NOMO-1 treated with dmso at 0.1 percent for 144 hours (cell line): ENCODE measurements at regions not wholly inside any gene's neighbourhood (a gene's known extent, or its start where the extent isn't known, plus 50 kb on each side); places are given as distances from the start of the nearest gene placed in this dataset.

Source experiments
- DNase-seq: peaks from one replicate; lab custom pipeline; 2025; ENCODE audit not compliant: unreplicated experiment; lab: John Stamatoyannopoulos, UW

DNA sequence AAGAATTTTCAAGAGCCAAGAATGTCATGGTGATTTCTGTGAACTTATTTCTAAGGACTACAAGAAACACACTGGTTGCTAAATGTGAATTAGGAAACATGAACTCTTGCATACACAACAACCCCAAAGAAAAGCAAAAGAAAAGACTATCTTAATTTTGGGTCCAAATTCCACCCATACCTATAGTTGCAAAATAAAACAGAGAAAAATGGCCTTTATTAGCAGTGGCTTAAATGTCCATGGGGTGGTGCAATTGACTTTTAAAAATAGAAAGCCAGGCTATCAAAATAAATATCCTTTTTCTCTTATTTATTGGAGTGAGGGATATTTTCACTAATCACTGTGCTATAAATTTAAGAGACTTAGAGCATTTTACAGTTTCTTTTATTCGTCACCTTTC lies 80.9 kb upstream of the DPYD start:
- no peak for DNase-seq

DNA sequence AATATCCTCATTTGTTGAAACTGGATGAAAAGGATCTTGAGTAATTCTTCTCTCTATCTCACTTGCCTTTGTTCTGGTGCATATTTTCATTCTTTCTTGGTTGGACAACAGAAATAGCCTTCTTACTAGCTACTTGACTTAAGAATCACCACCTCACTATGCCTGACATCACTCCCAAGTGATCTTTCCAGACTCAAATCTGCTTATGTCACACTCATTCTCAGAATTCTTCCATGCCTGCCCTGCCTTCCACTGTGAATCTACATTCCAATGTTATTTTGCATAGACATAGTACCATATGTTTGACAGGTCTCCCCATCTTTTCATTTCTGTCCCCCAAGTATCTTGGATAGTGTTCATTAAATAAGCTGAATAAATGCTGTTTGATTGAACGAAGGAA lies 78.5 kb upstream of the DPYD start:
- DNase-seq = no peak

DNA sequence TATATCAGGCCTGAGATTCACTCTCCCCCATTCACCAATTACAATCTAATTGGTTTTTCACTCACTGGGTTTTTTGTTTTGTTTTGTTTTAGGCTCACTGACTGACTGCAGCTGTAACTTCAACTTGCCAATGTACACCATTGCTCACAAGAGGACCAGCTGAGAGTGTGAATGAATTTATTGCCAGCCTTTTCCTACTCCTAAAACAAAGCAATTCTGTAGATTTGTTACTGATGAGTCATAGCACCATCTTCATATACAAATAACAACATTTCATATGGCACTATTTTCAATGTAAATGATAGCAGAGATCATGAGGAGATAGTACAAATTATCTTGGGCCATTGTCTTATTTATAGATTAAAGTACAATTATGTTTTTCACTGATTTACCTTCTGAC lies 76.0 kb upstream of the DPYD start:
- DNase-seq = no peak

DNA sequence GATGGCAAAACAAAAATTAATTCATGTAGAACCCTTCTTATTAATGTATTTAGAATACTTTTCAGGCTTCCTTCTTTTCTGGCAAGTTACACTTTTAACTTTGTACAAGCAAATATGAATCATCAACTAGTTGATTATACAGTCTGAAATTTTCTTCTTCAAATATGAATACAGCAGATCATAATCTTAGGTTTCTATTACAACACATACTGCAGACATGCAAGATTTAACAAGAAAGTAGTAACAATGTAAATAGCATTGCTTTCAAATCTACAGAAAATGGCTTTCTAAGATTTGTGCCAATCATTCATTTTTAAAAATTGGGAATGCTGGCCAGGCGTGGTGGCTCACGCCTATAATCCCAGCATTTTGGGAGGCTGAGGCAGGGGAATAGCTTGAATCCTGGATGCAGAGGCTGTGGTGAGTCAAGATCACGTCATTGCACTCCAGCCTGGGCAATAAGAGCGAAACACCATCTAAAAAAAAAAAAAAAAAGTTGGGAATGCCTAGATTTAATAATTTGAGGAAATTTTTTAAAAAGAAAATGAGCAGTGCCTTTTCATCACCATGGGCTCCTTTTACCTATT lies 68.4 kb upstream of the DPYD start:
- DNase-seq = no peak

DNA sequence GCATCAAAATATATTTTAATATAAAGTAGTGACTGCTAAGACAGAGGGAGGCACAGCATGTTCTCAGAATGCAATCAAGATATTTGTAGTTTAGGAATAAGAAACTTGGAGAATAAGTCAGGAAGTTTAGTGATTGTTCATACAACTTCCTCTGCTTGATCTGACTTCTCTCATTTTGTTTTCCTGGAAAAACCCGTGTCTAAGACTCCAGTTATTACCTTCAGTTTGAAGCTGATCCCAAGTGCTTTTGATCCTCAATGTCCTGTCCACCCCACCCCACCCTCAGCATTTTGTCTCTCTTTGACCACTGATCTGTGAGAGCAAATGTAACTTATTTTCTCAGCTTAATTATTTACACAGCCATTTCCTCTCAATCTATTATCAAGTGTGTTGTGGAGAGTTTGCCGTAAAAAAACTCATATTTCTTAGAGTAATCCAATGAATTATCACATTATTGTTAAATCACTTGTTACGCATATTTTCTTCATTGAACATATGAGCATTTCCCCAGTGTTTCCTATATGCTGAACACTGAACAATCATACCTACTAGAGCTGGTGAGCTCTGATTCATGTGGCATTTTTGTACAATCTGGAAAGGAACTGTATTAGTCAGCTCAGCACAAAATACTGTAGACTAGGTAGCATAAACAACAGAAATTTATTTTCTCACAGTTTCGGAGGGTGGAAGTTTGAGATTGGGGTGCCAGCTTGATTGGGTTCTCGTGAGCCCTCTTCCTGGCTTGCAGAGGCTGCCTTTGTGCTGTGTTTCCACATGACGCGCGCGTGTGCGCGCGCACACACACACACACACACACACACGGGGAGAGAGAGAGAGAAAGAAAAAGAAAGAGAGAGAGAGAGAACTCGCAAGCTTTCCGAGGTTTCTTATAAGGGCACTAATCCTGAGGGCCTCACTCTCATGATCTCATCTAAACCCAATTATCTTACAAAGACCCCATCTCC lies 65.5 kb upstream of the DPYD start:
- no peak for DNase-seq

DNA sequence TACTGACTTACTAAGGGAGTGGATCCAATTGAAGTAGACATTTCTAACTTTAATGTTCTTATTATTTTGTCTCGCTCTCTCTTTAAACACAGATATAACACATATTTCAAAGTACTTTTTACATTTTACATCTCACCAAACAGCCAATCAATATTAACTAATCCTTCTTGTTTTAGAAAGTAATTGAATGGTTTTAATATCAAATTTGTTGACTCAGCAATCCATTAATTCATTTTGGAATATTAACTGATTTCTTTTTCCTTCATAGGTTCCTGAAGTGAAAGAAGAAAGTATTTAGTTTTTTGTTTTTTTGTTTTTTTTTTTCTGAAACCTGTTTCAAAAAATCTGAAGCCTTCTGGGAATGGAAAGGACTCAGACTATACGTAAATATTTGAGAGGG lies 62.3 kb upstream of the DPYD start:
- no peak for DNase-seq

DNA sequence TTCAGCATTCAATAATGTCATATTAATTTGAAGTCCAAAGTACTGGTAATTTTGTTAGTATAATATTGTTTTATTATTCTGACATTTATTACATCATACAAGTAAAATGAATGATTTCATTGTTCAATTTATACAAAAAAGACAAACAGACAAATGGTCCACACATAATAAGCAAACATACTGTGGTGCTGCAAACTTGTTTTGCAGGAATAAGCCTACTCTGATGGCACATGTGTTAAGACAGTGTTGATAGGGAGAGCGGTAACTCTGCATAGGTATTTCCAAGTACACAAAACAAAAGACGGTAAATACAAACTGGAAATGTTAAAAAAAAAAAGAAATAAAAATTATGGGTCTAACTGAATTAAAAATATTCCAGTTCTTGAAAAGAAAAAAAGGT lies 59.7 kb upstream of the DPYD start:
- DNase-seq = no peak

DNA sequence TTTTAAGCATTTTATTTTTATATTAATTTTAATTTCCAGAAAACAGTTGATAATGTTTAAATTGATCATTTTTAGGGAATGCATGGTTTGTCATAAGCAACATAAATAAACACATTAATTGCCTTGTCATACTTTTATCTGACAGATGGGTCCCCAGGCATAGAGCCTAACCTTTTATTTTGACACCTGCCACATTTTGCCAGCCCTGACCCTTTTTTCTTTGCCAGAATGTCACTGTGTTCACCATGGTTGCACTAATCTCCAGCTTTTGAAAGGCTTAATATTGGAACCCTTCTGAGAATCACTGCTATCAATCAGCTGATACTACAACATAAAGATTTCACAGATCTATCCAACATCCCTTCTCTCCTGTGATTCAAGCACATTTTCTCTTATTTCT lies 56.0 kb upstream of the DPYD start:
- no peak for DNase-seq
